HCT116 (cell line): ENCODE measurements at regions not wholly inside any gene's neighbourhood (a gene's known extent, or its start where the extent isn't known, plus 50 kb on each side); places are given as distances from the start of the nearest gene placed in this dataset.

ENCODE experiments used
- ATAC-seq: fragments of 200-7000 bp; cut with Tn5 transposase; 2 replicates; pipeline ENCODE4 v1.9.1; 2020; ENCODE audit warnings: mild to moderate bottlenecking, moderate library complexity
- BruUV-seq: library from RNA; stranded (reverse); fragments of 400-500 nt; replicated peaks from 2 replicates; lab custom pipeline; 2021; lab: Mats Ljungman, UMichigan
- CTCF ChIA-PET: fragments of 300-600 bp; sonication (Branson Sonifier 250); formaldehyde crosslinking; loops from one replicate; lab custom pipeline; 2021; ENCODE audit warnings: antibody characterized with exemption; lab: Charles Lee
- POLR2A ChIA-PET: fragments of 300-600, 350-600 bp; sonication (Branson Sonifier 250); formaldehyde crosslinking; loops from one replicate; lab custom pipeline; 2021; ENCODE audit warnings: antibody characterized with exemption; lab: Charles Lee
- RAD21 ChIA-PET, 2 experiments: fragments of 300-600 bp; sonication (Branson Sonifier 250); formaldehyde crosslinking; loops; one replicate each; lab custom pipeline; 2023; ENCODE audit warnings: low total read pairs in 2 of 2; ENCODE audit not compliant: uncharacterized antibody in 2 of 2, unreplicated experiment in 2 of 2, low non-redundant PET in 1 of 2; lab: Charles Lee
- DNase-seq: peaks from one replicate; pipeline ENCODE4 v3.0.0-alpha.2; 2010; ENCODE audit warnings: low read depth, low spot score
- H2AFZ ChIP-seq: fragments of 200-600 bp; shearing (Covaris generic), sonication (generic); 2 replicates; pipeline ENCODE4 v1.6.1; 2017; ENCODE audit warnings: low read depth, mixed run types, mixed read lengths, antibody characterized with exemption, low read length; ENCODE audit not compliant: poor library complexity, severe bottlenecking
- H3K27ac ChIP-seq: 2 replicates; pipeline ENCODE4 v1.5.1; 2012; ENCODE audit warnings: low read depth, low read length
- H3K27me3 ChIP-seq: fragments of 200-600 bp; sonication (generic); 2 replicates; pipeline ENCODE4 v1.6.1; 2016; ENCODE audit warnings: mixed run types, low read length, mixed read lengths; ENCODE audit not compliant: insufficient read depth
- H3K36me3 ChIP-seq, 2 experiments: fragments of 200-500 bp in 1 of 2; fragments of 200-600 bp in 1 of 2; sonication (Bioruptor generic) in 1 of 2; sonication (generic) in 1 of 2; 2 replicates each; pipeline versions ENCODE4 v1.5.1 to v1.6.1; 2014 to 2016; ENCODE audit warnings: low read length in 2 of 2, inconsistent platforms in 1 of 2, mixed read lengths in 1 of 2, mixed run types in 1 of 2; ENCODE audit not compliant: insufficient read depth in 2 of 2, control insufficient read depth in 1 of 2
- H3K4me1 ChIP-seq, 2 experiments: fragments of 200-600 bp in 1 of 2; sonication (generic) in 1 of 2; 2 replicates each; pipeline versions ENCODE4 v1.5.1 to v1.6.1; 2012 to 2017; ENCODE audit warnings: low read length in 2 of 2, inconsistent platforms in 1 of 2, mild to moderate bottlenecking in 1 of 2, mixed read lengths in 1 of 2, mixed run types in 1 of 2, moderate library complexity in 1 of 2; ENCODE audit not compliant: insufficient read depth in 2 of 2, control insufficient read depth in 1 of 2
- H3K4me2 ChIP-seq: fragments of 200-600 bp; sonication (generic); 2 replicates; pipeline ENCODE4 v1.6.1; 2017; ENCODE audit warnings: mixed run types, low read length, mixed read lengths
- H3K4me3 ChIP-seq, 2 experiments: fragments of 200-600 bp in 1 of 2; sonication (generic) in 1 of 2; replicated peaks in 1 of 2; 2 replicates each; pipeline ENCODE4 v1.5.1; 2011 to 2016; ENCODE audit warnings: low read length in 2 of 2, control low read depth in 1 of 2, low read depth in 1 of 2, mild to moderate bottlenecking in 1 of 2, mixed read lengths in 1 of 2, mixed run types in 1 of 2
- H3K79me2 ChIP-seq: fragments of 200-600 bp; sonication (generic); 2 replicates; pipeline ENCODE4 v1.6.1; 2017; ENCODE audit warnings: mild to moderate bottlenecking, mixed run types, low read length, moderate library complexity, mixed read lengths; ENCODE audit not compliant: insufficient read depth
- H3K9ac ChIP-seq: fragments of 200-600 bp; sonication (generic); 2 replicates; pipeline ENCODE4 v1.6.1; 2016; ENCODE audit warnings: low read length, mixed read lengths
- H3K9me2 ChIP-seq: fragments of 200-600 bp; sonication (generic), shearing (Covaris generic); 2 replicates; pipeline ENCODE4 v1.6.1; 2017; ENCODE audit warnings: mixed run types, mild to moderate bottlenecking, moderate library complexity; ENCODE audit not compliant: insufficient read depth
- H3K9me3 ChIP-seq, 2 experiments: fragments of 200-500 bp in 1 of 2; fragments of 200-600 bp in 1 of 2; sonication (Bioruptor generic) in 1 of 2; sonication (generic) in 1 of 2; 2 replicates each; pipeline ENCODE4 v1.6.1; 2014 to 2017; ENCODE audit warnings: low read length in 2 of 2, mixed read lengths in 2 of 2, inconsistent platforms in 1 of 2, low read depth in 1 of 2, mild to moderate bottlenecking in 1 of 2, mixed run types in 1 of 2, moderate library complexity in 1 of 2; ENCODE audit not compliant: control insufficient read depth in 1 of 2, insufficient read depth in 1 of 2
- H4K20me1 ChIP-seq: fragments of 200-600 bp; sonication (generic), shearing (Covaris generic); 2 replicates; pipeline ENCODE4 v1.6.1; 2017; ENCODE audit warnings: mixed run types, mild to moderate bottlenecking, moderate library complexity; ENCODE audit not compliant: insufficient read depth
- ATF3 ChIP-seq: IDR thresholded peaks from 2 replicates; pipeline ENCODE4 v1.6.1; 2012
- CEBPB ChIP-seq: IDR thresholded peaks from 2 replicates; pipeline ENCODE4 v1.6.1; 2012; ENCODE audit warnings: low read depth
- CTCF ChIP-seq, 3 experiments: fragments of 200-600 bp in 1 of 3; sonication (generic) in 1 of 3; IDR thresholded peaks in 2 of 3; conservative IDR thresholded peaks in 1 of 3; 2 replicates each; pipeline ENCODE4 v1.5.1; 2012 to 2017; ENCODE audit warnings: low read depth in 2 of 3, low read length in 2 of 3, antibody characterized with exemption in 1 of 3, borderline replicate concordance in 1 of 3, control low read depth in 1 of 3, mild to moderate bottlenecking in 1 of 3, mixed read lengths in 1 of 3, mixed run types in 1 of 3, moderate library complexity in 1 of 3; ENCODE audit not compliant: insufficient read depth in 1 of 3
- EGR1 ChIP-seq: IDR thresholded peaks from 2 replicates; pipeline ENCODE4 v1.6.1; 2012; ENCODE audit warnings: low read depth
- EZH2 ChIP-seq: fragments of 200-600 bp; sonication (generic); IDR thresholded peaks from 2 replicates; pipeline ENCODE4 v1.6.1; 2017; ENCODE audit warnings: antibody characterized with exemption, mixed run types
- FOSL1 ChIP-seq: IDR thresholded peaks from 2 replicates; pipeline ENCODE4 v1.6.1; 2012; ENCODE audit warnings: low read depth
- POLR2AphosphoS5 ChIP-seq: IDR thresholded peaks from 2 replicates; pipeline ENCODE4 v1.6.1; 2011; ENCODE audit warnings: mild to moderate bottlenecking, low read depth, low read length, moderate library complexity
- REST ChIP-seq: IDR thresholded peaks from 2 replicates; pipeline ENCODE4 v1.6.1; 2012; ENCODE audit warnings: low read depth
- SP1 ChIP-seq: IDR thresholded peaks from 2 replicates; pipeline ENCODE4 v1.6.1; 2012; ENCODE audit warnings: low read depth
- YY1 ChIP-seq: IDR thresholded peaks from 2 replicates; pipeline ENCODE4 v1.6.1; 2011; ENCODE audit warnings: low read length, low read depth, moderate library complexity, mild to moderate bottlenecking; ENCODE audit not compliant: insufficient replicate concordance; ENCODE audit errors: extremely low read depth
- ZBTB33 ChIP-seq: IDR thresholded peaks from 2 replicates; pipeline ENCODE4 v1.6.1; 2011; ENCODE audit warnings: mild to moderate bottlenecking, low read length, moderate library complexity; ENCODE audit not compliant: insufficient replicate concordance; ENCODE audit errors: extremely low read depth
- ZNF274 ChIP-seq: fragments of 200-500 bp; sonication (Bioruptor generic); IDR thresholded peaks from 2 replicates; pipeline ENCODE4 v1.6.1; 2014; ENCODE audit warnings: mild to moderate bottlenecking, low read depth, low read length, inconsistent platforms
- intact Hi-C: fragments of 100-400 bp; cut with micrococcal nuclease; formaldehyde crosslinking; loops from 2 replicates; pipeline ENCODE4 v1.10.0; 2022

- H3K9ac ChIP-seq: no peak overlapping the region
- peaks cover 4 to 5% of the 10 kb centered on the region in 2 experiments; a peak in 2 of 4 replicates for H3K9me3 ChIP-seq
- H3K9me2 ChIP-seq: no peaks in the 10 kb centered on the region
- H3K79me2 ChIP-seq: no peaks in the 10 kb centered on the region
- H3K4me2 ChIP-seq: no peak overlapping the region
- no peak overlapping the region for H3K27ac ChIP-seq
- DNase-seq (no peak), ATAC-seq (no peak)
- no peaks in the 10 kb centered on the region for H3K4me1 ChIP-seq
- H4K20me1 ChIP-seq: no peaks in the 10 kb centered on the region
- no peak overlapping the region for H3K4me3 ChIP-seq
- BruUV-seq: no TSS peak
- TF ChIP-seq POLR2AphosphoS5 (no peak), ZBTB33 (no peak), FOSL1 (no peak), YY1 (no peak), CTCF (IDR thresholded peaks at IDR 0.05 in 2 of 3, conservative IDR thresholded peaks at IDR 0.05 in 1 of 3; ENCODE audit: borderline replicate concordance in 1 of 3, insufficient read depth in 1 of 3, low read depth in 2 of 3, low read length in 2 of 3) (no peak), ZNF274 (no peak), EGR1 (no peak), REST (no peak), ATF3 (no peak), SP1 (no peak), EZH2 (no peak), CEBPB (no peak)
- CTCF ChIA-PET: no interaction called here
- H2AFZ ChIP-seq: no peak overlapping the region
- intact Hi-C loops: no loop called here
- POLR2A ChIA-PET: no interaction called here
- peaks cover 0 to 9% of the 10 kb centered on the region in 2 experiments; a peak in 2 of 4 replicates for H3K36me3 ChIP-seq
- no peaks in the 10 kb centered on the region for H3K27me3 ChIP-seq
- RAD21 ChIA-PET: no interaction called here
Observed at GRCh38 chr12:88908345-88908744, 328.1 kb upstream of the KITLG start.
